Lower leg skin (tissue), 3 donors: ENCODE measurements at regions not wholly inside any gene's neighbourhood (a gene's known extent, or its start where the extent isn't known, plus 50 kb on each side); places are given as distances from the start of the nearest gene placed in this dataset.

Experiments
- POLR2A ChIP-seq, 2 donors: fragments of 450-650 bp; IDR thresholded peaks; one replicate each; pipeline ENCODE4 v1.6.1; 2016 to 2017; ENCODE audit warnings: antibody characterized with exemption in 2 of 2, mild to moderate bottlenecking in 1 of 2, moderate library complexity in 1 of 2
- TF ChIP-seq, protein P1 (sequence below), 3 donors: fragments of 450-650 bp; IDR thresholded peaks; one replicate each; pipeline ENCODE4 v1.5.1; 2016; ENCODE audit warnings: antibody characterized with exemption in 3 of 3, mild to moderate bottlenecking in 3 of 3, moderate library complexity in 2 of 3

DNA sequence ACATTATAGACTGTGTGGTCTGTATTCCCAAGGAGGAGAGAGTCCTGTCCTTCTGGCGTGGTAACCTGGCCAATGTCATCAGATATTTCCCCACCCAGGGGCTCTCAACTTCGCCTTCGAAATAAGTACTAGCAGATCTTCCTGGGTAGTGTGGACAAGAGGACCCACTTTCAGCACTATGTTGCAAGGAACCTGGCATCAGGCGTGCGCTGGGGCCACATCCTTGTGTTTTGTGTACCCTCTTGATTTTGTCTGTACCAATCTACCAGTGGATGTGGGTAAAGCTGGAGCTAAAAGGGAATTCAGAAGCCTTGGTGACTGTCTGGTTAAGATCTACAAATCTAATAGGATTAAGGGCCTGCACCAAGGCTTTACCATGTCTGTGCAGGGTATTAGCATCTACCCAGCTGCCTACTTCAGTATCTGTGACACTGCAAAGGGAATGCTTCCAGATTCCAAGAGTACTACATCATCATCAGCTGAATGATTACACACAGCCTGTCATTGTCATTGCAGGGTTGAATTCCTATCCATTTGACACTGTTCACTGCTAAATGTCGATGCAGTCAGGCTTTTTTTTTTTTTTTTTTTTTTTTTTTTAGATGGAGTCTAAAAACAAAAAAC, 148.0 kb downstream of the PRR20E start:
- TF ChIP-seq, protein P1, sequence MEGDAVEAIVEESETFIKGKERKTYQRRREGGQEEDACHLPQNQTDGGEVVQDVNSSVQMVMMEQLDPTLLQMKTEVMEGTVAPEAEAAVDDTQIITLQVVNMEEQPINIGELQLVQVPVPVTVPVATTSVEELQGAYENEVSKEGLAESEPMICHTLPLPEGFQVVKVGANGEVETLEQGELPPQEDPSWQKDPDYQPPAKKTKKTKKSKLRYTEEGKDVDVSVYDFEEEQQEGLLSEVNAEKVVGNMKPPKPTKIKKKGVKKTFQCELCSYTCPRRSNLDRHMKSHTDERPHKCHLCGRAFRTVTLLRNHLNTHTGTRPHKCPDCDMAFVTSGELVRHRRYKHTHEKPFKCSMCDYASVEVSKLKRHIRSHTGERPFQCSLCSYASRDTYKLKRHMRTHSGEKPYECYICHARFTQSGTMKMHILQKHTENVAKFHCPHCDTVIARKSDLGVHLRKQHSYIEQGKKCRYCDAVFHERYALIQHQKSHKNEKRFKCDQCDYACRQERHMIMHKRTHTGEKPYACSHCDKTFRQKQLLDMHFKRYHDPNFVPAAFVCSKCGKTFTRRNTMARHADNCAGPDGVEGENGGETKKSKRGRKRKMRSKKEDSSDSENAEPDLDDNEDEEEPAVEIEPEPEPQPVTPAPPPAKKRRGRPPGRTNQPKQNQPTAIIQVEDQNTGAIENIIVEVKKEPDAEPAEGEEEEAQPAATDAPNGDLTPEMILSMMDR (IDR thresholded peaks at IDR 0.05): no peak
- no peak for TF ChIP-seq POLR2A (IDR thresholded peaks at IDR 0.05)
